Peyer's patch (tissue), 4 donors: ENCODE measurements at regions not wholly inside any gene's neighbourhood (a gene's known extent, or its start where the extent isn't known, plus 50 kb on each side); places are given as distances from the start of the nearest gene placed in this dataset.

Source experiments
- DNase-seq, 3 donors: peaks; one replicate each; pipeline ENCODE4 v3.0.0-alpha.2; 2017 to 2019
- H3K27ac ChIP-seq, 4 donors: fragments of 200-600 bp; sonication (generic); one replicate each; pipeline ENCODE4 v1.5.1; 2016 to 2019
- H3K27me3 ChIP-seq, 2 donors: fragments of 200-600 bp; sonication (generic); one replicate each; pipeline ENCODE4 v1.5.1; 2019
- H3K36me3 ChIP-seq, 3 donors: fragments of 200-600 bp; sonication (generic); one replicate each; pipeline ENCODE4 v1.5.1; 2016 to 2019
- H3K4me1 ChIP-seq, 4 donors: fragments of 200-600 bp; sonication (generic); one replicate each; pipeline ENCODE4 v1.5.1; 2016 to 2019
- H3K4me3 ChIP-seq, 4 donors: fragments of 200-600 bp; sonication (generic); 1 replicate in 3 of 4; 2 replicates in 1 of 4; pipeline ENCODE4 v1.5.1; 2016 to 2019; ENCODE audit warnings: mild to moderate bottlenecking in 1 of 4
- H3K9me3 ChIP-seq, 4 donors: fragments of 200-600 bp; sonication (generic); one replicate each; pipeline ENCODE4 v1.5.1; 2016 to 2019; ENCODE audit warnings: mild to moderate bottlenecking in 1 of 4
- POLR2A ChIP-seq, 2 donors: fragments of 450-650 bp; IDR thresholded peaks; one replicate each; pipeline ENCODE4 v1.5.1; 2017; ENCODE audit warnings: antibody characterized with exemption in 2 of 2, mild to moderate bottlenecking in 2 of 2, moderate library complexity in 2 of 2
- TF ChIP-seq, protein P1 (sequence below), 6 experiments: fragments of 450-650 bp in 4 of 6; fragments of 200-600 bp in 2 of 6; sonication (generic) in 1 of 6; IDR thresholded peaks; one replicate each; pipeline ENCODE4 v1.5.1; 2017 to 2019; ENCODE audit warnings: antibody characterized with exemption in 6 of 6, mild to moderate bottlenecking in 3 of 6, moderate library complexity in 1 of 6

DNA sequence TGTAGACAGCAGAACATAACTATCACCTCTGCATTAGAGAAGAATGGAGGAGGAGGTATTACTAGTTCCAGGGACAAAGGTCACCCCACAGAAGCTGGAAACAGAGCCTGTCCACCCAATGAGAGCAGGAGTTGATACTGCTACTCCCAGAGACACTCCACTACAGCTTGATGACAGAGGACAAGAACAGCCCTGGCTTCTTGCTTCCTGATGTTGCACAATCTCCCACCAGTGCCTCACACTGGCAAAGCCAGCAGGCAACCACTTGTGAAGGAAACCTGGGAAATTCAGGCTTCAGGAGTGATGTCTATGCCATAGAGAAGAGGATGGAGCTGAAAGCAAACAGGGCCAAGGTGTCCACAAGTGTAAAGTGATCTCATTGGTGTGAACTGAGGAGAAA lies 78.0 kb upstream of the POU1F1 start:
- peak in 1 of 3 donors; percentile 52 for DNase-seq
- Histone ChIP-seq H3K4me3 (no peak overlapping the region), H3K27me3 (no peaks in the 10 kb centered on the region), H3K9me3 (no peaks in the 10 kb centered on the region), H3K27ac (no peak overlapping the region), H3K4me1 (no peaks in the 10 kb centered on the region), H3K36me3 (no peaks in the 10 kb centered on the region)
- no peak for TF ChIP-seq POLR2A (IDR thresholded peaks at IDR 0.05)
- TF ChIP-seq, protein P1, sequence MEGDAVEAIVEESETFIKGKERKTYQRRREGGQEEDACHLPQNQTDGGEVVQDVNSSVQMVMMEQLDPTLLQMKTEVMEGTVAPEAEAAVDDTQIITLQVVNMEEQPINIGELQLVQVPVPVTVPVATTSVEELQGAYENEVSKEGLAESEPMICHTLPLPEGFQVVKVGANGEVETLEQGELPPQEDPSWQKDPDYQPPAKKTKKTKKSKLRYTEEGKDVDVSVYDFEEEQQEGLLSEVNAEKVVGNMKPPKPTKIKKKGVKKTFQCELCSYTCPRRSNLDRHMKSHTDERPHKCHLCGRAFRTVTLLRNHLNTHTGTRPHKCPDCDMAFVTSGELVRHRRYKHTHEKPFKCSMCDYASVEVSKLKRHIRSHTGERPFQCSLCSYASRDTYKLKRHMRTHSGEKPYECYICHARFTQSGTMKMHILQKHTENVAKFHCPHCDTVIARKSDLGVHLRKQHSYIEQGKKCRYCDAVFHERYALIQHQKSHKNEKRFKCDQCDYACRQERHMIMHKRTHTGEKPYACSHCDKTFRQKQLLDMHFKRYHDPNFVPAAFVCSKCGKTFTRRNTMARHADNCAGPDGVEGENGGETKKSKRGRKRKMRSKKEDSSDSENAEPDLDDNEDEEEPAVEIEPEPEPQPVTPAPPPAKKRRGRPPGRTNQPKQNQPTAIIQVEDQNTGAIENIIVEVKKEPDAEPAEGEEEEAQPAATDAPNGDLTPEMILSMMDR (IDR thresholded peaks at IDR 0.05) = no peak

DNA sequence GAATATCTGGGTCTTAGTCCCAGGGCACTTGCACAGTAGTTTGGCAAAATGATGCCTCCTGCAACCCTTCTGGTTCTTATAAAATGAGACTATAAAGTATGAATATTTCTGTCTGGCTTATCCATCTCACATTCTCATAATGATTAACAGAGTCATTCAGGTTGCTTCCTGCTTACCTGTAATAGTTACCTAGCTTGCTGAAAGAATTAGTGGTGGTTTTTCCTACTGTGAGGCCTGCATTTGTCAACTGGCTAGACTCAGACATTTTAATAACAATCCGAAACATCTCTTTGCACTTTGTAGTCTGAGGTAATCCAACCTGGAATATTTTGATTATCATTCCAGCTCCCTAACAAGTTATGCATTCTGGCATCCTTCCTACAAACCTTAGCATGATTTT lies 75.6 kb upstream of the POU1F1 start:
- Histone ChIP-seq H3K27me3 (no peaks in the 10 kb centered on the region), H3K27ac (no peak overlapping the region), H3K9me3 (no peaks in the 10 kb centered on the region), H3K4me1 (no peaks in the 10 kb centered on the region), H3K4me3 (no peak overlapping the region), H3K36me3 (no peaks in the 10 kb centered on the region)
- DNase-seq = no peak
- no peak for TF ChIP-seq POLR2A (IDR thresholded peaks at IDR 0.05)
- TF ChIP-seq, protein P1 (IDR thresholded peaks at IDR 0.05) = no peak

- Histone ChIP-seq H3K4me3 (no peak overlapping the region), H3K9me3 (no peaks in the 10 kb centered on the region), H3K27me3 (no peaks in the 10 kb centered on the region), H3K36me3 (no peaks in the 10 kb centered on the region), H3K4me1 (no peaks in the 10 kb centered on the region), H3K27ac (no peak overlapping the region)
- DNase-seq = peak in 1 of 3 donors; percentile 70
- TF ChIP-seq, protein P1 (IDR thresholded peaks at IDR 0.05) = peak; percentile 57 to 90 (median 84)
- no peak for TF ChIP-seq POLR2A (IDR thresholded peaks at IDR 0.05)
These were observed 74.2 kb upstream of the POU1F1 start for GRCh38 chr3:87350367-87351199.

DNA sequence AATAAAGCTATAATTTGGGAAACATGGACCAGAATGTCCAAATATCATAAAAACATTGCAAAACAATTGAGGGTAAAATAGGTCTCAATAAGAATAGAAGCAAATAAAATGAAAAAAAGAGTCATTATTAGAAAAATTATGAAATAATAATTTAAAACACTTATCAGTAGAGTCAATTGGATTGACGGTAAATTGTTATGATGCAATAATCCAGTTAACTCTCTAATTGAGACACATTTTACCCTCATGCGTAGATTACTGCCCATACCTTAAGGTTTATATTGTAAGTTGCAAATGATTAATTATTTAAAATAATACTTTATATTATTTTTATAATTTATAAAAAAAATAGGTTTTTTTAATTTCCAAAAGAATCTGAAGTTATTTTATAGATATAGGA lies 73.4 kb upstream of the POU1F1 start:
- no peaks in the 10 kb centered on the region for H3K36me3 ChIP-seq
- TF ChIP-seq, protein P1 (IDR thresholded peaks at IDR 0.05) = no peak
- TF ChIP-seq POLR2A (IDR thresholded peaks at IDR 0.05) = no peak
- no peaks in the 10 kb centered on the region for H3K27me3 ChIP-seq
- DNase-seq = no peak
- no peaks in the 10 kb centered on the region for H3K9me3 ChIP-seq
- no peak overlapping the region for H3K4me3 ChIP-seq
- H3K27ac ChIP-seq = no peak overlapping the region
- H3K4me1 ChIP-seq = no peaks in the 10 kb centered on the region

- Histone ChIP-seq H3K27ac (no peak overlapping the region), H3K27me3 (no peaks in the 10 kb centered on the region), H3K9me3 (no peaks in the 10 kb centered on the region), H3K36me3 (no peaks in the 10 kb centered on the region), H3K4me3 (no peak overlapping the region), H3K4me1 (no peaks in the 10 kb centered on the region)
- TF ChIP-seq, protein P1 (IDR thresholded peaks at IDR 0.05) = no peak
- no peak for TF ChIP-seq POLR2A (IDR thresholded peaks at IDR 0.05)
- no peak for DNase-seq
These were observed 60.4 kb upstream of the POU1F1 start for GRCh38 chr3:87336761-87337160.
